H9 (cell line): ENCODE measurements at regions not wholly inside any gene's neighbourhood (a gene's known extent, or its start where the extent isn't known, plus 50 kb on each side); places are given as distances from the start of the nearest gene placed in this dataset.

Experiments used
- DNase-seq: peaks from one replicate; pipeline ENCODE4 v3.0.0-alpha.2; 2017
- H2AFZ ChIP-seq: one replicate; pipeline ENCODE4 v1.6.1; 2013; ENCODE audit warnings: mild to moderate bottlenecking, low read length, control low read depth, moderate library complexity
- H2AK5ac ChIP-seq: 2 replicates; pipeline ENCODE4 v1.6.1; 2013; ENCODE audit warnings: low read length, control low read depth, mixed read lengths; ENCODE audit not compliant: insufficient read length
- H2BK120ac ChIP-seq: one replicate; pipeline ENCODE4 v1.6.1; 2013; ENCODE audit warnings: low read depth, mild to moderate bottlenecking, low read length, control low read depth, inconsistent platforms; ENCODE audit not compliant: poor library complexity, severe bottlenecking
- H2BK12ac ChIP-seq: 2 replicates; pipeline ENCODE4 v1.6.1; 2013; ENCODE audit warnings: low read length, control low read depth, mixed read lengths, low read depth; ENCODE audit not compliant: insufficient read length
- H2BK15ac ChIP-seq: 2 replicates; pipeline ENCODE4 v1.6.1; 2013; ENCODE audit warnings: low read depth, low read length, control low read depth
- H2BK20ac ChIP-seq: one replicate; pipeline ENCODE4 v1.6.1; 2013; ENCODE audit warnings: low read depth, mild to moderate bottlenecking, low read length, control low read depth, inconsistent platforms; ENCODE audit not compliant: poor library complexity, severe bottlenecking
- H2BK5ac ChIP-seq: 2 replicates; pipeline ENCODE4 v1.6.1; 2013; ENCODE audit warnings: low read length, control low read depth, mixed read lengths; ENCODE audit not compliant: insufficient read length
- H3K14ac ChIP-seq: 2 replicates; pipeline ENCODE4 v1.6.1; 2013; ENCODE audit warnings: low read length, control low read depth; ENCODE audit not compliant: insufficient read depth
- H3K18ac ChIP-seq: 2 replicates; pipeline ENCODE4 v1.6.1; 2013; ENCODE audit warnings: low read depth, mild to moderate bottlenecking, mixed read lengths, low read length, control low read depth; ENCODE audit not compliant: insufficient read length
- H3K23ac ChIP-seq: 2 replicates; pipeline ENCODE4 v1.6.1; 2013; ENCODE audit warnings: low read length, control low read depth, mixed read lengths, low read depth; ENCODE audit not compliant: insufficient read length
- H3K23me2 ChIP-seq: 2 replicates; pipeline ENCODE4 v1.6.1; 2013; ENCODE audit warnings: low read depth, mild to moderate bottlenecking, mixed read lengths, low read length, control low read depth; ENCODE audit not compliant: insufficient read length, poor library complexity, severe bottlenecking
- H3K27ac ChIP-seq: 2 replicates; pipeline ENCODE4 v1.5.1; 2013; ENCODE audit warnings: low read length, control low read depth, mixed read lengths, low read depth; ENCODE audit not compliant: insufficient read length
- H3K27me3 ChIP-seq: 2 replicates; pipeline ENCODE4 v1.6.1; 2013; ENCODE audit warnings: low read length, control low read depth, inconsistent platforms; ENCODE audit not compliant: insufficient read depth
- H3K4ac ChIP-seq: 2 replicates; pipeline ENCODE4 v1.6.1; 2013; ENCODE audit warnings: low read depth, mild to moderate bottlenecking, control low read depth, inconsistent platforms, low read length, moderate library complexity
- H3K4me1 ChIP-seq: 2 replicates; pipeline ENCODE4 v1.6.1; 2013; ENCODE audit warnings: low read length, control low read depth, inconsistent platforms; ENCODE audit not compliant: insufficient read depth
- H3K4me2 ChIP-seq: 2 replicates; pipeline ENCODE4 v1.6.1; 2013; ENCODE audit warnings: low read length, control low read depth, mixed read lengths; ENCODE audit not compliant: insufficient read length, insufficient read depth
- H3K56ac ChIP-seq: 2 replicates; pipeline ENCODE4 v1.6.1; 2013; ENCODE audit warnings: low read depth, mild to moderate bottlenecking, mixed read lengths, low read length, control low read depth; ENCODE audit not compliant: insufficient read length
- H3K79me1 ChIP-seq: 2 replicates; pipeline ENCODE4 v1.6.1; 2013; ENCODE audit warnings: low read depth, mild to moderate bottlenecking, moderate library complexity, low read length, control low read depth, inconsistent platforms; ENCODE audit not compliant: insufficient read depth, poor library complexity, severe bottlenecking
- H3K79me2 ChIP-seq: 2 replicates; pipeline ENCODE4 v1.6.1; 2013; ENCODE audit warnings: low read length, control low read depth, inconsistent platforms; ENCODE audit not compliant: insufficient read depth
- H3K9ac ChIP-seq: 2 replicates; pipeline ENCODE4 v1.6.1; 2013; ENCODE audit warnings: low read length, control low read depth, mixed read lengths; ENCODE audit not compliant: insufficient read length; ENCODE audit errors: extremely low read depth
- H3K9me3 ChIP-seq: one replicate; pipeline ENCODE4 v1.6.1; 2013; ENCODE audit warnings: low read depth, low read length, inconsistent platforms; ENCODE audit not compliant: control insufficient read depth
- H3T11ph ChIP-seq: one replicate; pipeline ENCODE4 v1.6.1; 2013; ENCODE audit warnings: mild to moderate bottlenecking, low read length, control low read depth, inconsistent platforms
- H4K20me1 ChIP-seq: one replicate; pipeline ENCODE4 v1.6.1; 2013; ENCODE audit not compliant: control insufficient read depth, insufficient read length, insufficient read depth
- H4K5ac ChIP-seq: 2 replicates; pipeline ENCODE4 v1.6.1; 2013; ENCODE audit warnings: low read depth, mild to moderate bottlenecking, mixed read lengths, low read length, control low read depth; ENCODE audit not compliant: insufficient read length
- H4K8ac ChIP-seq: replicated peaks from 2 replicates; pipeline ENCODE4 v1.6.1; 2013; ENCODE audit warnings: low read length, control low read depth, mixed read lengths, low read depth; ENCODE audit not compliant: insufficient read length
- H4K91ac ChIP-seq: 2 replicates; pipeline ENCODE4 v1.6.1; 2013; ENCODE audit warnings: low read depth, mild to moderate bottlenecking, moderate library complexity, mixed read lengths, low read length, control low read depth; ENCODE audit not compliant: insufficient read length
- H3K27ac Mint-ChIP-seq, 3 experiments: 2 replicates in 2 of 3; 3 replicates in 1 of 3; pipeline ENCODE4 v1.8.0; 2020 to 2021; ENCODE audit warnings: mixed read lengths in 3 of 3, mild to moderate bottlenecking in 1 of 3, moderate library complexity in 1 of 3
- H3K27me3 Mint-ChIP-seq: 2 replicates; pipeline ENCODE4 v1.8.0; 2021; ENCODE audit warnings: low read depth, mild to moderate bottlenecking, moderate library complexity, mixed read lengths
- H3K36me3 Mint-ChIP-seq, 3 experiments: 2 replicates in 2 of 3; 3 replicates in 1 of 3; pipeline ENCODE4 v1.8.0; 2020 to 2021; ENCODE audit warnings: low read depth in 3 of 3, mixed read lengths in 3 of 3; ENCODE audit not compliant: insufficient read depth in 1 of 3
- H3K4me1 Mint-ChIP-seq, 2 experiments: 2 replicates each; pipeline ENCODE4 v1.8.0; 2020; ENCODE audit warnings: mixed read lengths in 2 of 2
- H3K4me3 Mint-ChIP-seq, 2 experiments: 2 replicates in 1 of 2; 3 replicates in 1 of 2; pipeline ENCODE4 v1.8.0; 2020 to 2021; ENCODE audit warnings: mild to moderate bottlenecking in 2 of 2, mixed read lengths in 2 of 2, moderate library complexity in 1 of 2
- H3K9me3 Mint-ChIP-seq, 2 experiments: 2 replicates in 1 of 2; 3 replicates in 1 of 2; pipeline ENCODE4 v1.8.0; 2020; ENCODE audit warnings: mild to moderate bottlenecking in 2 of 2, mixed read lengths in 2 of 2, moderate library complexity in 1 of 2
- WGBS: extraction: QIAGEN DNeasy Blood & Tissue Kit; methylation state at CpG from one replicate; pipeline ENCODE4 v1.1.7; 2013; ENCODE audit warnings: missing lambda C conversion rate, low lambda C conversion rate, mixed read lengths; ENCODE audit not compliant: insufficient read length; ENCODE audit errors: extremely low coverage; 5-methylcytosine and 5-hydroxymethylcytosine counted together
- TF ChIP-seq, protein P1 (sequence below): fragments of 200-600 bp; sonication (generic); conservative IDR thresholded peaks from 3 replicates; pipeline ENCODE4 v1.8.0; 2021; ENCODE audit warnings: antibody characterized with exemption, mild to moderate bottlenecking

- no peak for DNase-seq
- Histone ChIP-seq H3K9ac (no peak overlapping the region), H4K91ac (no peak overlapping the region), H3K27ac (no peak overlapping the region), H3K4ac (no peak overlapping the region), H3K9me3 (no peaks in the 10 kb centered on the region), H4K5ac (no peak overlapping the region), H3K23me2 (no peaks in the 10 kb centered on the region), H2BK20ac (no peak overlapping the region), H3K79me2 (no peaks in the 10 kb centered on the region), H2AFZ (no peak overlapping the region), H3K23ac (no peak overlapping the region), H2BK5ac (no peak overlapping the region), H2BK15ac (no peak overlapping the region), H3K79me1 (no peaks in the 10 kb centered on the region), H4K8ac (no peak overlapping the region), H3K18ac (no peak overlapping the region), H2AK5ac (no peak overlapping the region), H2BK120ac (no peak overlapping the region), H2BK12ac (no peak overlapping the region), H3T11ph (no peak overlapping the region), H4K20me1 (no peaks in the 10 kb centered on the region), H3K4me2 (no peak overlapping the region), H3K27me3 (no peaks in the 10 kb centered on the region), H3K4me1 (peaks cover 3% of the 10 kb centered on the region; the same call in 1 of the 2 replicates), H3K56ac (no peak overlapping the region), H3K14ac (no peak overlapping the region)
- TF ChIP-seq, protein P1, sequence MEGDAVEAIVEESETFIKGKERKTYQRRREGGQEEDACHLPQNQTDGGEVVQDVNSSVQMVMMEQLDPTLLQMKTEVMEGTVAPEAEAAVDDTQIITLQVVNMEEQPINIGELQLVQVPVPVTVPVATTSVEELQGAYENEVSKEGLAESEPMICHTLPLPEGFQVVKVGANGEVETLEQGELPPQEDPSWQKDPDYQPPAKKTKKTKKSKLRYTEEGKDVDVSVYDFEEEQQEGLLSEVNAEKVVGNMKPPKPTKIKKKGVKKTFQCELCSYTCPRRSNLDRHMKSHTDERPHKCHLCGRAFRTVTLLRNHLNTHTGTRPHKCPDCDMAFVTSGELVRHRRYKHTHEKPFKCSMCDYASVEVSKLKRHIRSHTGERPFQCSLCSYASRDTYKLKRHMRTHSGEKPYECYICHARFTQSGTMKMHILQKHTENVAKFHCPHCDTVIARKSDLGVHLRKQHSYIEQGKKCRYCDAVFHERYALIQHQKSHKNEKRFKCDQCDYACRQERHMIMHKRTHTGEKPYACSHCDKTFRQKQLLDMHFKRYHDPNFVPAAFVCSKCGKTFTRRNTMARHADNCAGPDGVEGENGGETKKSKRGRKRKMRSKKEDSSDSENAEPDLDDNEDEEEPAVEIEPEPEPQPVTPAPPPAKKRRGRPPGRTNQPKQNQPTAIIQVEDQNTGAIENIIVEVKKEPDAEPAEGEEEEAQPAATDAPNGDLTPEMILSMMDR = no peak
- H3K4me3 Mint-ChIP-seq = no peak overlapping the region
- no CpG with 5 or more reads among the region's 3 CpGs for WGBS
- no peaks in the 10 kb centered on the region; a peak in 1 of 7 replicates for H3K36me3 Mint-ChIP-seq
- H3K9me3 Mint-ChIP-seq = no peaks in the 10 kb centered on the region; a peak in 1 of 5 replicates
- H3K27ac Mint-ChIP-seq = no peak overlapping the region; a peak in 1 of 7 replicates
- H3K27me3 Mint-ChIP-seq = peaks cover 21% of the 10 kb centered on the region
- peaks cover 37 to 49% of the 10 kb centered on the region in 2 experiments for H3K4me1 Mint-ChIP-seq
Observed at GRCh38 chr5:172568308-172568910, 72.7 kb upstream of the NEURL1B start.
